GM20000 (cell line): ENCODE measurements at regions not wholly inside any gene's neighbourhood (a gene's known extent, or its start where the extent isn't known, plus 50 kb on each side); places are given as distances from the start of the nearest gene placed in this dataset.

Source experiments
- DNase-seq: peaks from one replicate; pipeline ENCODE4 v3.0.0; 2012; ENCODE audit warnings: low spot score
- CTCF ChIP-seq: IDR thresholded peaks from 2 replicates; pipeline ENCODE4 v1.5.1; 2012; ENCODE audit warnings: mild to moderate bottlenecking, control low read depth; ENCODE audit errors: extremely low read depth, missing control alignments

GRCh38 chr2:106977717-106978116, 91.8 kb upstream of the ST6GAL2 start:
- TF ChIP-seq CTCF, result no peak
- DNase-seq, result no peak

GRCh38 chr2:106978647-106979046, 92.7 kb upstream of the ST6GAL2 start:
- TF ChIP-seq CTCF, result no peak
- DNase-seq, result no peak

- no peak for DNase-seq
- no peak for TF ChIP-seq CTCF
These were observed 95.5 kb upstream of the ST6GAL2 start for GRCh38 chr2:106981491-106981890.

- no peak for TF ChIP-seq CTCF
- no peak for DNase-seq
These were observed 96.4 kb upstream of the ST6GAL2 start for GRCh38 chr2:106982350-106982749.

- DNase-seq, result no peak
- TF ChIP-seq CTCF, result no peak
These were observed 97.3 kb upstream of the ST6GAL2 start for GRCh38 chr2:106983305-106983704.

GRCh38 chr2:106988361-106988760, 102.4 kb upstream of the ST6GAL2 start:
- TF ChIP-seq CTCF, result no peak
- no peak for DNase-seq

GRCh38 chr2:106990297-106990696, 104.3 kb upstream of the ST6GAL2 start:
- no peak for DNase-seq
- no peak for TF ChIP-seq CTCF

- TF ChIP-seq CTCF, result no peak
These were observed 105.9 kb upstream of the ST6GAL2 start for GRCh38 chr2:106991866-106992265.

More at GRCh38 chr2:106991866-106992265, 105.9 kb upstream of the ST6GAL2 start:
- no peak for DNase-seq
